ENCODE measurements at regions not wholly inside any gene's neighbourhood (a gene's known extent, or its start where the extent isn't known, plus 50 kb on each side); places are given as distances from the start of the nearest gene placed in this dataset.

DNA sequence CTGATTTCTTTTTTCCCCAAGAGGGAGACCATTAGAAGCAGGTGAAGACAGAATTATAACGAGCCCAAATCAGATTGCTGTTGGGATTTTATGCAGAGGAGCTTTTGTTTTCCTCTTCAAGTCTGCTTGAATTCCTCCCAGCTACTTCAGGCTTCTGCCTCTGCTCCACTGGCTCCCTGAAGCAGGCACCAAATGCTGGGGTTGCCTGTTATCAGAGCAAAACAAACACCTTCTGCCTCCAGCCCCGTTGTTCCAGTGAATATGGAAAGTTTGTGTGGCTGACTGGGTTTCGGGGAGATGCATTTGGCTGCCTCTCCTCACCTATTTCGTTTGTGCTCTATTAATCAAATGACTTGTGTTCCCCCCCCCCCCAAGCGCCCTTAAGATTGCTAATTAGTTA, 209.2 kb downstream of the URB2 start:
- TF ChIP-seq, protein P1, sequence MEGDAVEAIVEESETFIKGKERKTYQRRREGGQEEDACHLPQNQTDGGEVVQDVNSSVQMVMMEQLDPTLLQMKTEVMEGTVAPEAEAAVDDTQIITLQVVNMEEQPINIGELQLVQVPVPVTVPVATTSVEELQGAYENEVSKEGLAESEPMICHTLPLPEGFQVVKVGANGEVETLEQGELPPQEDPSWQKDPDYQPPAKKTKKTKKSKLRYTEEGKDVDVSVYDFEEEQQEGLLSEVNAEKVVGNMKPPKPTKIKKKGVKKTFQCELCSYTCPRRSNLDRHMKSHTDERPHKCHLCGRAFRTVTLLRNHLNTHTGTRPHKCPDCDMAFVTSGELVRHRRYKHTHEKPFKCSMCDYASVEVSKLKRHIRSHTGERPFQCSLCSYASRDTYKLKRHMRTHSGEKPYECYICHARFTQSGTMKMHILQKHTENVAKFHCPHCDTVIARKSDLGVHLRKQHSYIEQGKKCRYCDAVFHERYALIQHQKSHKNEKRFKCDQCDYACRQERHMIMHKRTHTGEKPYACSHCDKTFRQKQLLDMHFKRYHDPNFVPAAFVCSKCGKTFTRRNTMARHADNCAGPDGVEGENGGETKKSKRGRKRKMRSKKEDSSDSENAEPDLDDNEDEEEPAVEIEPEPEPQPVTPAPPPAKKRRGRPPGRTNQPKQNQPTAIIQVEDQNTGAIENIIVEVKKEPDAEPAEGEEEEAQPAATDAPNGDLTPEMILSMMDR (IDR thresholded peaks at IDR 0.05; ENCODE audit: low read depth, low read length, missing control alignments), result no peak
- no peak overlapping the region for H3K4me3 ChIP-seq (ENCODE audit: low read depth, low read length)
- DNase-seq (ENCODE audit: low read depth), result no peak
- in situ Hi-C loops (cut with HindIII; ENCODE audit: low sequenced_read_pairs), result no loop called here

DNA sequence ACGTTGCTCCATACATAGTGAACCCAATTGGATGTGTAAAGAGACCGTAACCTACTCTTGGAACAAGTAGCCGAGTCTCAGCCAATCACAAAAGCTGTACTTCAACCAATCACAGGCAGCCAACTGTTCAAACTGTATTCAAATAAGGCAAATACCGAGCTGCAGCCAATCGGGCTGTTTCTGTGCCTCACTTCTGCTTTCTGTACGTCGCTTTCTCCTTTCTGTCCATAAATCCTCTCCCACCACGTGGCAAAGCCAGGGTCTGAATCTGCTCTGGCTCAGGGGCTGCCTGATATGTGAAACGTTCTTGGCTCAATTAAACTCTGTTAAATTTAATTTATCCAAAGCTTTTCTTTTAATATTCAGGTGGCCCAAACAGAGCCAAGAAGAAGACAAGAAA, 210.3 kb downstream of the URB2 start:
- H3K4me3 ChIP-seq (ENCODE audit: low read depth, low read length), result no peak overlapping the region
- no peak for DNase-seq (ENCODE audit: low read depth)
- in situ Hi-C loops (cut with HindIII; ENCODE audit: low sequenced_read_pairs), result no loop called here
- TF ChIP-seq, protein P1 (IDR thresholded peaks at IDR 0.05; ENCODE audit: low read depth, low read length, missing control alignments), result no peak

DNA sequence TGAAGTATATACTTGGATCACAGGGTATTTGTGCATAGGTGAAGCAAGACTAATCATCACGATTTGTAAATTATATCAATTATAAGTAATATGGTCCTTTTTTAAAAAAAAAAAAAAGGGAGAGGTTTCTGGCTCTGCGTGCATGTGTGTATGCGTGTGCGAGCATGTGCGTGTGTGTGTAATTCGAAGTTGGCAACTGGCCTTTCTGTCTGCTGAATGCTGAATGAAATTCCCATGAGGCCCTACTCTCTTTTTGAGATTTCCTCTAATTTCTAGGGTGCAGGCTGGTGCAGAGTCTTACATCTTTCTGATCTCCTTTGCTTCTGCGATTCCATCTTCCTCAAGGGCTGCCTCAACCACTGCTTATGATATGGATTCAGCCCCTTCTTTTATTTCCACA, 212.2 kb downstream of the URB2 start:
- H3K4me3 ChIP-seq (ENCODE audit: low read depth, low read length), result no peak overlapping the region
- DNase-seq (ENCODE audit: low read depth), result no peak
- in situ Hi-C loops (cut with HindIII; ENCODE audit: low sequenced_read_pairs), result no loop called here
- TF ChIP-seq, protein P1 (IDR thresholded peaks at IDR 0.05; ENCODE audit: low read depth, low read length, missing control alignments), result no peak

DNA sequence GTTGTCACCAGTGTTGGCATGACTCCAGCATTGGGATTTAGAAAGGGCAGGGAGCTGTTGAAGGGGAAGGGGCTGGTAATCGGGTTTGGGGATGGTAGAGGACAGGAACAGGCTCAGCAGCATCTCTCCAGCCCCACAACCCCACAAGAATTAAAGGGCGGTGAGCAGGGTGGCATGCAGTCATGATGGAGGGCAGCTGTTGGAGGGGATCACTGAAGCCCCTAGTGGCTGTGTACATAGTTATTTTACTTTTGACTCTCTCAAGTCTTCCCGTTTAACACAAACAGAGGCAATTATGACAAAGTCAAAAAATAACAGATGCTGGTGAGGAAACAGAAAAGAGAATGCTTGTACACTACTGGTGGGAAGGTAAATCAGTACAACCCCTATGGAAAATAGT, 213.8 kb downstream of the URB2 start:
- TF ChIP-seq, protein P1 (IDR thresholded peaks at IDR 0.05; ENCODE audit: low read depth, low read length, missing control alignments), result no peak

DNA sequence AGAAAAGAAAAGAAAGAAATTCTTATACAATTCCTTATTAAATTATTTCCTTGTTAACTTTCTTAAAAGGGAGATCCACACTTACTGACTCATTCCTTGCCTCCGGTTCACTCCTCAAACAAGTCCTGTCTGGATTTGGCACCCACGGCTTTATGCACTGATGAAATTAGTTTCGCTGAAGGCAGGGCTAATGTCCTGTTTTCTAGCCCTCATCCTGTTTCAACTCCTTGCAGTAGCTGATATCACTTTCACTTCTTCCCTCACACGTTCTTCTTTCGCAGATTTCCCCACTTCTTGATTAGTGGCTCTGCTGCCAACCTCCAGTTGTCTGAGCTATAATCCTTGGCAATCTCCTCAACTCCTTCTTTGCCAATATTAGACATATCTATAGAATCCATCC, 215.2 kb downstream of the URB2 start:
- in situ Hi-C loops (cut with HindIII; ENCODE audit: low sequenced_read_pairs), result no loop called here
- no peak for DNase-seq (ENCODE audit: low read depth)
- H3K4me3 ChIP-seq (ENCODE audit: low read depth, low read length), result no peak overlapping the region
- TF ChIP-seq, protein P1 (IDR thresholded peaks at IDR 0.05; ENCODE audit: low read depth, low read length, missing control alignments), result no peak

More for the DNA sequence above, 213.8 kb downstream of the URB2 start:
- in situ Hi-C loops (cut with HindIII; ENCODE audit: low sequenced_read_pairs), result no loop called here
- DNase-seq (ENCODE audit: low read depth), result no peak
- H3K4me3 ChIP-seq (ENCODE audit: low read depth, low read length), result no peak overlapping the region

DNA sequence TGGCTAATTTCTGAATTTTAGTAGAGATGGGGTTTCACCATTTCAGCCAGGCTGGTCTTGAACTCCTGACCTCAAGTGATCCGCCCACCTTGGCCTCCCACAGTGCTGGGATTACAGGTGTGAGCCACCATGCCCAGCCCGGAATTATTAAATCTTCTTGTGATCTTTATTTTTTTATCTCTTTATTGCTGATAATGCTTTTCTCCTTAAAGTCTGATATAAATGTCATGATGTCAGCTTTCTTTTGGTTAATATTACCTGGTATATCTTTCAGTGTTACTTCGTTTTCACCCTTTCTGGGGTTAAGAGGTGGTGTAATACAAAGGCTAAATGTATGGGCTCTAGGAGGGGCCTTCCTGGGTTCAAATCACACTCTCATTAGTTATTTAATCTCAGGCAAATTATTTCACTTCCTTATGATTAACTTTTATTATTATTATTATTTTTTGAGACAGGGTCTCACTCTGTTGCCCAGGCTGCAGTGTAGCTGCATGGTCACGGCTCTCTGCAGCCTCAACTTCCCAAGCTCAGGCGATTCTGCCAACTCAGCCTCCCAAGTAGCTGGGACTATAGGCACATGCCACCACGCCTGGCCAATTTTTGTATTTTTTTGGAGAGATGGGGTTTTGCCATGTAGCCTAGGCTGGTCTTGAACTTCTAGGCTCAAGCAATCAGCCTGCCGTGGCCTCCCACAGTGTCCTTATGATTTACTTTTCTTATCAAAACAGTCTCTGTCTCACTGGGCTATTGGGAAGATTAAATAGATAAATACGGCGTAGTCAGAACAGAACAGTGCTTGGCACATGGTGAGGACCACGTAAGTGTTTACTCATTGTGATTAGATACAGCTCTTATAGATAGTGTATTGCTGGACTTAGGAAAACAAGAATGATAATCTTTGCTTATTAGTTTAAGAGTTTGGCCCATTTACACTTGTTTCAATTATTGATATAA, 216.5 kb downstream of the URB2 start:
- TF ChIP-seq, protein P1 (IDR thresholded peaks at IDR 0.05; ENCODE audit: low read depth, low read length, missing control alignments), result no peak
- H3K4me3 ChIP-seq (ENCODE audit: low read depth, low read length), result no peak overlapping the region
- in situ Hi-C loops (cut with HindIII; ENCODE audit: low sequenced_read_pairs), result no loop called here
- DNase-seq (ENCODE audit: low read depth), result no peak
